DND-41 (cell line): ENCODE measurements at regions not wholly inside any gene's neighbourhood (a gene's known extent, or its start where the extent isn't known, plus 50 kb on each side); places are given as distances from the start of the nearest gene placed in this dataset.

Source experiments
- CTCF ChIP-seq: IDR thresholded peaks from 2 replicates; pipeline ENCODE4 v1.5.1; 2012; ENCODE audit warnings: borderline replicate concordance, low read length, moderate library complexity, mild to moderate bottlenecking; ENCODE audit not compliant: poor library complexity, severe bottlenecking; ENCODE audit errors: extremely low read depth
- EZH2 ChIP-seq: IDR thresholded peaks from 3 replicates; pipeline ENCODE4 v1.6.1; 2012; ENCODE audit warnings: borderline replicate concordance, low read depth, mild to moderate bottlenecking, moderate library complexity, low read length, inconsistent platforms; ENCODE audit not compliant: severe bottlenecking

- no peak for TF ChIP-seq EZH2
- no peak for TF ChIP-seq CTCF
These were observed 754.7 kb downstream of the DHX35 start for GRCh38 chr20:39716796-39717341.
